ENCODE measurements at regions not wholly inside any gene's neighbourhood (a gene's known extent, or its start where the extent isn't known, plus 50 kb on each side); places are given as distances from the start of the nearest gene placed in this dataset.

DNA sequence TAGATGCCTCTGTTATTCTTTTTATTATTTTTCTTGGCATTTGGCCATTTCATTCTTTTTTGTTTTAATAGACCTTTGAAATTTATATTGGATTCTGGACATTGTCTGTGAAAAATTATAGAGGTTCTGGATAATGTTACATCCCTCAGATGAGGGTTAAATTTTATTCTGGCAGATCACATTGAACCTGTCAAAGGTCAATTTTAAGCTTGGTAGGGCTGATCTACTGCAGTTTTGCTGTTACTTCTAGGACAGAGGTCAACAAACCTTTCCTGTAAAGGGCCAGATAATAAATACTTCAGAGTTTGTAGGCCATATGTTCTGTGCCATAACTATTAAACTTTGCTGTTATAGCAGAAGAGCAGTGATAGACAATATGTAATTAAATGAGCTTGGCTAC lies 318.9 kb upstream of the DPPA4 start:
- Histone ChIP-seq H3K79me2 (no peaks in the 10 kb centered on the region), H3K27ac (no peak overlapping the region), H4K20me1 (ENCODE audit: insufficient read depth, poor library complexity, severe bottlenecking) (no peaks in the 10 kb centered on the region), H3K4me1 (ENCODE audit: insufficient read depth) (no peaks in the 10 kb centered on the region), H3K27me3 (no peaks in the 10 kb centered on the region), H2AFZ (no peak overlapping the region), H3K9me2 (replicated peaks; ENCODE audit: insufficient read depth) (no peaks in the 10 kb centered on the region), H3K9me3 (ENCODE audit: low read depth) (no peaks in the 10 kb centered on the region), H3K36me3 (replicated peaks; ENCODE audit: insufficient read depth, low read depth) (no peaks in the 10 kb centered on the region), H3K4me2 (no peak overlapping the region), H3K4me3 (no peak overlapping the region)
- DNase-seq (ENCODE audit: low spot score) = no peak
- TF ChIP-seq EZH2 (IDR thresholded peaks at IDR 0.05; ENCODE audit: borderline replicate concordance) (no peak), CTCF (IDR thresholded peaks at IDR 0.05; ENCODE audit: poor library complexity) (no peak), EZH2phosphoT487 (IDR thresholded peaks at IDR 0.05; ENCODE audit: low read depth, severe bottlenecking, unreplicated experiment) (no peak)

DNA sequence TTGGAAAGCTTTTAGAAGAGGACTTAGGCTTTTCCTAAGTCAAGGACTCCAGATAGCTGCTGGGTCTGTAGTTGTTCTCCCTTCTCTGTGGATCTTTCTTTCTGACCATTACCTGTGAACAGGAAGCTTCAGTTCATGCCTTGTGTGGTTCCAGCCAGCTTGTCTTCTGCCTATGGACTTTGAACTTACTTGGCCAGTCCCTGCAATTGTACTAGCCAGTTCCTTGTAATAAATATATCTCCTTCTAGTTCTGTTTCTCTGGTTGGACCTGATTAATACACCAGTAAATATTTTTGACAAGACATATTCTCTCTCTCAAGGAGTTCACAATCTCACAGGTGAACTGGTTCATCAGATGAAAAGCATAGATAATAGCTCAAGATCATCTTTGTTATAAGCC lies 341.3 kb upstream of the DPPA4 start:
- no peaks in the 10 kb centered on the region for H3K79me2 ChIP-seq
- H4K20me1 ChIP-seq (ENCODE audit: insufficient read depth, poor library complexity, severe bottlenecking) = no peaks in the 10 kb centered on the region
- no peaks in the 10 kb centered on the region for H3K27me3 ChIP-seq
- no peak for DNase-seq (ENCODE audit: low spot score)
- H3K9me2 ChIP-seq (replicated peaks; ENCODE audit: insufficient read depth) = no peaks in the 10 kb centered on the region
- H3K4me1 ChIP-seq (ENCODE audit: insufficient read depth) = no peaks in the 10 kb centered on the region
- H3K27ac ChIP-seq = no peak overlapping the region
- no peak overlapping the region for H3K4me3 ChIP-seq
- no peaks in the 10 kb centered on the region for H3K36me3 ChIP-seq (replicated peaks; ENCODE audit: insufficient read depth, low read depth)
- H3K9me3 ChIP-seq (ENCODE audit: low read depth) = no peaks in the 10 kb centered on the region
- TF ChIP-seq EZH2 (IDR thresholded peaks at IDR 0.05; ENCODE audit: borderline replicate concordance) (no peak), EZH2phosphoT487 (IDR thresholded peaks at IDR 0.05; ENCODE audit: low read depth, severe bottlenecking, unreplicated experiment) (no peak), CTCF (IDR thresholded peaks at IDR 0.05; ENCODE audit: poor library complexity) (no peak)
- peak overlapping the region; percentile 41 for H2AFZ ChIP-seq
- H3K4me2 ChIP-seq = no peak overlapping the region

GRCh38 chr3:109679664-109680063 lies 342.3 kb upstream of the DPPA4 start:
- H3K4me1 ChIP-seq (ENCODE audit: insufficient read depth) = no peaks in the 10 kb centered on the region
- H3K9me3 ChIP-seq (ENCODE audit: low read depth) = no peaks in the 10 kb centered on the region
- H3K36me3 ChIP-seq (replicated peaks; ENCODE audit: insufficient read depth, low read depth) = no peaks in the 10 kb centered on the region
- H2AFZ ChIP-seq = no peak overlapping the region
- H3K9me2 ChIP-seq (replicated peaks; ENCODE audit: insufficient read depth) = no peaks in the 10 kb centered on the region
- no peak for DNase-seq (ENCODE audit: low spot score)
- no peak overlapping the region for H3K4me2 ChIP-seq
- H4K20me1 ChIP-seq (ENCODE audit: insufficient read depth, poor library complexity, severe bottlenecking) = no peaks in the 10 kb centered on the region
- no peaks in the 10 kb centered on the region for H3K27me3 ChIP-seq
- no peak overlapping the region for H3K27ac ChIP-seq
- TF ChIP-seq CTCF (IDR thresholded peaks at IDR 0.05; ENCODE audit: poor library complexity) (no peak), EZH2phosphoT487 (IDR thresholded peaks at IDR 0.05; ENCODE audit: low read depth, severe bottlenecking, unreplicated experiment) (no peak), EZH2 (IDR thresholded peaks at IDR 0.05; ENCODE audit: borderline replicate concordance) (no peak)
- WGBS (ENCODE audit: low lambda C conversion rate, missing lambda C conversion rate) = 80% methylated on average over 4 of the region's 4 CpGs
- H3K4me3 ChIP-seq = no peak overlapping the region
- H3K79me2 ChIP-seq = no peaks in the 10 kb centered on the region

DNA sequence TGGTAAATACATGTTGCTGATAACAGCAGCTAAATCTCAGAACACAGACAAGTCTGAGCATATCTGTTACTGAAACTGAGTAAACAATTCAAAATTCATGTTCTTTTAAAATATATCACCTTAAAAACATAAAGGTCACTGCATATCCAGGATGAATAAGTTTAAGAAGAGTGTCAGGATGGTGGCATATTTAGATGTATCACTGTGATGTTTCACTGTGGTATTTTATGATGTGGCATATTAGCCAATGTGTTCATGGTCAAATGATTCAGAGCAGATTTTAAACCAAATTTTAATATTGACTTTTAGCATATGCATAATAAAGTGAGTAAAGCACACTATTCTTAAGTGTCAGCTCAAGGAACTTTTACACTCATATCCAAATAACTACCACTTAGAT lies 346.4 kb upstream of the DPPA4 start:
- Histone ChIP-seq H3K4me2 (no peak overlapping the region), H3K79me2 (no peaks in the 10 kb centered on the region), H2AFZ (no peak overlapping the region), H3K36me3 (replicated peaks; ENCODE audit: insufficient read depth, low read depth) (no peaks in the 10 kb centered on the region), H3K27me3 (no peaks in the 10 kb centered on the region), H3K9me3 (ENCODE audit: low read depth) (no peaks in the 10 kb centered on the region), H3K27ac (no peak overlapping the region), H3K4me3 (no peak overlapping the region), H4K20me1 (ENCODE audit: insufficient read depth, poor library complexity, severe bottlenecking) (no peaks in the 10 kb centered on the region), H3K9me2 (replicated peaks; ENCODE audit: insufficient read depth) (no peaks in the 10 kb centered on the region), H3K4me1 (ENCODE audit: insufficient read depth) (no peaks in the 10 kb centered on the region)
- TF ChIP-seq EZH2phosphoT487 (IDR thresholded peaks at IDR 0.05; ENCODE audit: low read depth, severe bottlenecking, unreplicated experiment) (no peak), CTCF (IDR thresholded peaks at IDR 0.05; ENCODE audit: poor library complexity) (no peak), EZH2 (IDR thresholded peaks at IDR 0.05; ENCODE audit: borderline replicate concordance) (no peak)
- DNase-seq (ENCODE audit: low spot score) = no peak
